Psoas muscle (tissue), 7 donors: ENCODE measurements at regions not wholly inside any gene's neighbourhood (a gene's known extent, or its start where the extent isn't known, plus 50 kb on each side); places are given as distances from the start of the nearest gene placed in this dataset.

Experiments
- ATAC-seq, 4 donors: fragments of 200-7000 bp; cut with Tn5 transposase; one replicate each; pipeline ENCODE4 v1.9.1; 2020; ENCODE audit warnings: moderate library complexity in 3 of 4, mild to moderate bottlenecking in 2 of 4
- DNase-seq, 2 donors: peaks; one replicate each; pipeline ENCODE4 v3.0.0-alpha.2; 2020
- H3K27ac ChIP-seq: fragments of 200-600 bp; one replicate; pipeline ENCODE4 v1.8.0; 2022
- H3K27me3 ChIP-seq, 3 donors: fragments of 200-600 bp in 1 of 3; one replicate each; pipeline versions ENCODE4 v1.6.1 to v1.8.0; 2013 to 2022; ENCODE audit warnings: low read length in 2 of 3, mild to moderate bottlenecking in 2 of 3, moderate library complexity in 1 of 3; ENCODE audit not compliant: insufficient read depth in 3 of 3
- H3K36me3 ChIP-seq, 2 donors: fragments of 200-600 bp in 1 of 2; one replicate each; pipeline versions ENCODE4 v1.6.1 to v1.8.0; 2013 to 2022; ENCODE audit warnings: low read depth in 1 of 2, mild to moderate bottlenecking in 1 of 2, moderate library complexity in 1 of 2; ENCODE audit not compliant: insufficient read depth in 1 of 2
- H3K4me1 ChIP-seq: fragments of 200-600 bp; one replicate; pipeline ENCODE4 v1.8.0; 2022
- H3K4me3 ChIP-seq: fragments of 200-600 bp; one replicate; pipeline ENCODE4 v1.8.0; 2022; ENCODE audit warnings: mild to moderate bottlenecking
- H3K9me3 ChIP-seq: fragments of 200-600 bp; one replicate; pipeline ENCODE4 v1.8.0; 2022
- WGBS, 3 donors: extraction: QIAGEN DNeasy Blood & Tissue Kit; methylation state at CpG; one replicate each; pipeline versions ENCODE4 v1.1.6 to v1.1.7; 2013; 5-methylcytosine and 5-hydroxymethylcytosine counted together
- intact Hi-C, 2 donors: fragments of 100-400 bp; cut with DNase I; formaldehyde crosslinking; loops; one replicate each; pipeline versions ENCODE4 v1.11.0 to v1.14.2; 2022
- TF ChIP-seq, protein P1 (sequence below): fragments of 200-600 bp; IDR thresholded peaks from one replicate; pipeline ENCODE4 v1.8.0; 2022; ENCODE audit warnings: antibody characterized with exemption
- donor health status: healthy with polysubstance abuse.
- donor health status: DM: no; HTN: no; CAD: no; lungs with moderate emphysema.
- donor health status: Bipolar disorder and iron deficiency.
- donor health status: healthy.
- donor health status: DM: yes; HTN: yes; CAD: no.
- donor health status: DM: no; HTN: no; CAD: no.
- donor health status: DM: yes; HTN: yes; CAD: no.

DNA sequence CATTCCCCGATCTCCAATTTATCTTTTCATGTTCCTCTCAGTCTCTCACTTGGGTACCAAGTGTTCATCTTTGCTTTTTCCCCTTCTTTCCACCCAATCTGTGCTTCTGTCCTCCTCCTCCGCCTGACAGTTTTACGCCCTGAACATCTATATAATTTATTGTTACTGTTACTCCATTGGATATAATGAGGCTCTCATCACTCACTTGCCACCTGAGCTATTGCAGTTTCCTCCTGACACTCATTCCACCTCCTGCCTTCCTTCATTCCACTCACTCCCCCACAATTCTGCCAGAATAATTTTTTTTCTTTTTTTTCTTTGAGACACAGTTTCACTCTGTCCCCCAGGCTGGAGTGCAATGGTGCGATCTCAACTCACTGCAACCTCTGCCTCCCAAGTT lies 77.6 kb upstream of the SORBS2 start:
- 92 to 97% (median 95%) methylated on average over 4 of the region's 4 CpGs for WGBS, 3 donors
- no peak for ATAC-seq
- Histone ChIP-seq H3K27me3 (no peaks in the 10 kb centered on the region), H3K9me3 (peaks cover 5% of the 10 kb centered on the region), H3K36me3 (no peaks in the 10 kb centered on the region), H3K4me1 (no peaks in the 10 kb centered on the region), H3K4me3 (no peak overlapping the region), H3K27ac (no peak overlapping the region)
- TF ChIP-seq, protein P1, sequence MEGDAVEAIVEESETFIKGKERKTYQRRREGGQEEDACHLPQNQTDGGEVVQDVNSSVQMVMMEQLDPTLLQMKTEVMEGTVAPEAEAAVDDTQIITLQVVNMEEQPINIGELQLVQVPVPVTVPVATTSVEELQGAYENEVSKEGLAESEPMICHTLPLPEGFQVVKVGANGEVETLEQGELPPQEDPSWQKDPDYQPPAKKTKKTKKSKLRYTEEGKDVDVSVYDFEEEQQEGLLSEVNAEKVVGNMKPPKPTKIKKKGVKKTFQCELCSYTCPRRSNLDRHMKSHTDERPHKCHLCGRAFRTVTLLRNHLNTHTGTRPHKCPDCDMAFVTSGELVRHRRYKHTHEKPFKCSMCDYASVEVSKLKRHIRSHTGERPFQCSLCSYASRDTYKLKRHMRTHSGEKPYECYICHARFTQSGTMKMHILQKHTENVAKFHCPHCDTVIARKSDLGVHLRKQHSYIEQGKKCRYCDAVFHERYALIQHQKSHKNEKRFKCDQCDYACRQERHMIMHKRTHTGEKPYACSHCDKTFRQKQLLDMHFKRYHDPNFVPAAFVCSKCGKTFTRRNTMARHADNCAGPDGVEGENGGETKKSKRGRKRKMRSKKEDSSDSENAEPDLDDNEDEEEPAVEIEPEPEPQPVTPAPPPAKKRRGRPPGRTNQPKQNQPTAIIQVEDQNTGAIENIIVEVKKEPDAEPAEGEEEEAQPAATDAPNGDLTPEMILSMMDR = no peak
- intact Hi-C loops = no loop called here
- DNase-seq = no peak

DNA sequence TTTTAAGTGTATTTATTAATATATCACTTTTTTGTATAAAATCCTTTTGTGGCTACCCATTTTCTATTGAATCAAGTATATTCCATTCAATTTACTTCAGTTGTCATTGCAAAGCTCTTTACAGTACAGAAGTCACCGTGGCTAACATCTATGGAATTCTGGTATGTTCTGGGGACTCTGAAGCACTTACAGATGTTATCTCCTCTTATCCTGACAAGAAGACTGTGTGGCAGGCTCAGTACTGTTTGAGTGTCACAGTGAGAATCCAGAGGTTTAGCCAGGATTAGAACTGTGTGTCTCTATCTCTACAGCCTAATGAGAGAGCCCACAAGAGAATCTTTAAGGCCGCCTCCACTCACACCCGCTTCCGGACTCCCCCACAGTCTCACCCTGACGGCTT lies 78.2 kb upstream of the SORBS2 start:
- TF ChIP-seq, protein P1 = no peak
- intact Hi-C loops = no loop called here

DNA sequence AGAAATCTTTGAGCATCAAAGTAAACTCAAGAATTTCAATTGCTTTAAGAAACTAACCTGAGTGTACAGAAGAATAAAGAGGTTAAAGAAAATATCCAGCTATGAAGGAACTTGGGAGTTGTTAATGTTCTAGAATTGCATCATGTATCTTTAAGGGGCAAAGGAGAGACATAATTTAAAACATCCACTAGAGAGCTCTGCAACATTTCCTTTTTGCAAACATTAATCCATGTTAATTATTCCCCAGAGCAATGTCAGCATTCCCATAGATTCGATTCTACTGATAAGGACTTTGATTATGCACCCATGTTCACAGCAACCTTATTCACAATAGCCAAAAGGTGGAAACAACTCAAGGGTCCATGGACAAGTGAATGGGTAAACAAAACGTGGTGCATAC lies 80.2 kb upstream of the SORBS2 start:
- DNase-seq (no peak), ATAC-seq (no peak)
- WGBS, 3 donors = 52 to 62% (median 62%) methylated on average over 2 of the region's 2 CpGs
- no peaks in the 10 kb centered on the region for H3K27me3 ChIP-seq
- no peak overlapping the region for H3K27ac ChIP-seq
- H3K4me1 ChIP-seq = no peaks in the 10 kb centered on the region
- no peak overlapping the region for H3K4me3 ChIP-seq
- TF ChIP-seq, protein P1 = no peak
- intact Hi-C loops = no loop called here
- H3K36me3 ChIP-seq = no peaks in the 10 kb centered on the region
- H3K9me3 ChIP-seq = peaks cover 5% of the 10 kb centered on the region

More for the DNA sequence above, 78.2 kb upstream of the SORBS2 start:
- no peak for DNase-seq
- no peaks in the 10 kb centered on the region for H3K36me3 ChIP-seq
- H3K4me1 ChIP-seq = no peaks in the 10 kb centered on the region
- H3K4me3 ChIP-seq = no peak overlapping the region
- H3K27ac ChIP-seq = no peak overlapping the region
- no peak for ATAC-seq
- H3K27me3 ChIP-seq = no peaks in the 10 kb centered on the region
- 81 to 84% (median 82%) methylated on average over 5 of the region's 5 CpGs for WGBS, 3 donors
- H3K9me3 ChIP-seq = peaks cover 5% of the 10 kb centered on the region

DNA sequence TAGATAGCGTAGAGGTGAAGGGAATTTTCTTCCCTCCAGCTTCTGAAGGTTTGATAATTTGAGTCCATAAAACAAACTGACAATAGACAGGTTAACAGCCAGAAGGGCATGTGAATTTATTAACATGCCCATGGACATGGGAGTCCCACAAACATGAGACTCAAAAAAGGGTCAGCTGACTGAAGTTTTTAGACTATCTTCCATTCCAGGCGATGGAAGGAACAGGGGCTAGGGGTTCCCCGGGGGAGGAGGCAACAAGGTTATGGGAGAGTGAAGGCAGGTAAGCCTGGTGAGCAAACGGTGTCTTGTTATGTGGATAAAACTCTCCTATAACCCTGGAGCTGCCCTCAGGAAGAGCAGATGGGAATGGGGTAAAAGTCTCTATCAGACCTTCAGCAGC lies 81.5 kb upstream of the SORBS2 start:
- intact Hi-C loops = no loop called here
- DNase-seq = no peak
- no peak for ATAC-seq
- Histone ChIP-seq H3K4me1 (no peaks in the 10 kb centered on the region), H3K27ac (no peak overlapping the region), H3K36me3 (no peaks in the 10 kb centered on the region), H3K4me3 (no peak overlapping the region), H3K9me3 (peaks cover under 1% of the 10 kb centered on the region), H3K27me3 (no peaks in the 10 kb centered on the region)
- TF ChIP-seq, protein P1 = no peak
- WGBS, 3 donors = 93 to 96% (median 93%) methylated on average over 4 of the region's 4 CpGs

DNA sequence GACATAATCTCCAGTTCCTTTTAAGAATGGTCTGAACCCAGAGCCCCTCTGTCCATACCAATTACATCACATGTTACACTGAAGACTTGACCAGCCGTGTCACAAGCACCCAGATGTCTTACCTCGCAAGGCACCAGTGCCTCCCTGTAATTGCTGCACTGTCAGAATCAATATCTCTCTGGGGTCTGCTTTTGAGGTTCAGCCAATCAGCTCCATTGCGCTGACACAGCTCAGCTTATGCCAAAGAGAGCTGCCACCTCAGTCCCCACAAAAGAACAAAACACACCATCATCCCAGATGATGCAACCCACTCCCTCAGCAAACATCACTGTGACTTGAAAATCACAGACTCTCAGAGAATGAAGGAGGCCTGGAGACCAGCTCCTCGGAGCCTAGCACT lies 82.5 kb upstream of the SORBS2 start:
- no peak for ATAC-seq
- TF ChIP-seq, protein P1 = no peak
- Histone ChIP-seq H3K4me3 (no peak overlapping the region), H3K36me3 (no peaks in the 10 kb centered on the region), H3K27me3 (no peaks in the 10 kb centered on the region), H3K27ac (no peak overlapping the region), H3K9me3 (no peaks in the 10 kb centered on the region), H3K4me1 (no peaks in the 10 kb centered on the region)
- DNase-seq = no peak
- intact Hi-C loops = no loop called here
- WGBS, 3 donors = 78 to 91% (median 84%) methylated on average over 4 of the region's 4 CpGs
